ENCODE measurements at regions not wholly inside any gene's neighbourhood (a gene's known extent, or its start where the extent isn't known, plus 50 kb on each side); places are given as distances from the start of the nearest gene placed in this dataset.

DNA sequence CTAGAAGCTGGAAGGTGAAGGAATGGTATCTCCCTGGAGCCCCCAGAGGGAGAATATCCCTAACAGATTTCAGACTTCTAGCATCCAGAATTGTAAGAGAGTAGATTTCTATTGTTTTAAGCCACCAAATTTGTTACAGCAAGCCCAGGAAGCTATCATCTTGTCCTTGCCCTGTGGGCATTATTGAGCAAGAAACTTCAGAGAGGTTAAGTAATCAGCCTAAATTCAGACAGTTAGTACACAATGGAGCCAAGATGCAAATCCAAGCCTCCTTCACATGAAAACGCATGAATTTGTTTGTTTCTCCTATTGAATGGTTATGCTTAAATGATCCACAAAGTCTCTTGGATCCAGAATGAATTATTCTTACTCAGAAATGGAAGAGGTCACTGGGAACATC is 55.2 kb upstream of the TRIB2 start:
- DNase-seq = no peak

DNA sequence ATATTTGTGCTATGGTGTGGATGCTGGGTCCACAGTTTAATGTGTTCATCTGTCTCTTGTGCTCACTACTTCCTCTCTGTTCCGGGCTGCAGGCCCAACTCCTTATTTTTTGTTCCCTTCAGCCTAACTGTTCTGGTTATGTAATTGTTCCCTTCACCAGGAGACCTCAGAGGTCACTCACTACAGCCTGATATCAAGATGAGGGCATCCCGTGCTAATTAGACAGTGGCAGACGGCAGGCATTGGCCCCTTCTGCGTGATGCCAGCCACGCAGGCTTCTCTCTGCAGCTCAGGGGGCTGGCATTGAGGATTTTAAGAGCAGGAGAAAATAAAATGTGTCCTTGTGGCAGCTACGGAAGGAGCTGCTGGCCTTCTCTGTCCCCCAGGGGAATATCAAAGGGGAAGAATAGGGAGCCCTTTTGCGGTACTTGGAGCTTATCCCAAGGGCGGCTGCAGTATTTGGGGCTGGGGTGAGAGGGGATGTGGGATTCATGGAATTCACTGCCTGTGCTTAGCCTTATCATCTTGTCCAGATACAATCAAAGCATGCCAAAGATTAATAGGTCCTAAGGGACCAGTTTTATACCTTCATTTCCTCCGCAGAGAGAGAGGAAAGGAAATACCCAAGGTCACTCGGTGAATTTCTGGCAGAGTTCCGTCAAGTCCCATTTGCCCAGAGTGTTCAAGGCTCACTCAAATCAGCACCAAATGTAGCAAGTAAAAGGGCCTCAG is 53.3 kb upstream of the TRIB2 start:
- no peak for DNase-seq

DNA sequence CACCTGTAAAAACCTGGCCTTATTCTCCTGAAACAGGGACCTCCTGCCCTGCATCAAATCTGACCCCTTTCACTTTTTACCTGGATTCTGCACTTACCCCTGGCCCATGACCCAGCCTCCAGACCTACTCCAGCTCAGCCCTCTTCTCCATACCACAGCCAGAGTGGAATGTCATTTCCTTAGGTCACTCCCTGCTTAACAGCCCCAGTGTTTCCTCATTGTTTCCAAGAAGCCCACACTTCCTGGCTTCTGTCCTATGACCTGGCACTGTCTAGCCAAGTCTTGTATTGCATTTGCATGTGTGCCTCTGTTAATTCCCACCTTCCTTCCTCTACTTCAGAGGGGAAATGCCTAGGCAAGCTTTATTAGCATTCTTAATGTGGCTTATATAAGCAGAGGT is 51.4 kb upstream of the TRIB2 start:
- DNase-seq = no peak

DNA sequence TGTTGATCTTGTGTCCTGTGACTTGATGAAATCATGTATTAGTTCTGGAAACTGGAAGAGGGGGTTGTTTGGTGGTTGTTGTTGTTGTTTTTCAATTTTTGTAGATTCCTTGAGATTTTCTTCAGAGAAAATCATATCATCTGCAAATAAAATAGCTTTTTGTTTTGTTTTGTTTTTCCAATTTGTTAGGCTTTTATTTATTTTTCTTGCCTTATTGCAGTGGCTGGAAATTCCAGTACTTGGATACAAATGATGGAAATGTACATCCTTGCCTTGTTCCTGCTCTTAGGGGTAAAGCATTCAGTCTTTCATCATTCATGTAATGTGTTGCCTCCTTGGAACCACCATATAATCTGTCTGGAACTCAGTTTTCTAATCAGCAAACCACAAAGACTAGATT is 50.3 kb upstream of the TRIB2 start:
- DNase-seq = no peak

Data from CD4-positive, alpha-beta T cell treated with Interleukin-10 for 1 hour (primary cell).